ACC112 (cell line): ENCODE measurements at regions not wholly inside any gene's neighbourhood (a gene's known extent, or its start where the extent isn't known, plus 50 kb on each side); places are given as distances from the start of the nearest gene placed in this dataset.
"Not testable (repeated sequence)": the region's sequence is repeated elsewhere in the genome, so short reads cannot be mapped to it uniquely, and the experiment has no call there.

Experiments used
- H2AFZ ChIP-seq: fragments of 200-600 bp; sonication (generic); one replicate; pipeline ENCODE4 v1.6.0; 2017; ENCODE audit warnings: antibody characterized with exemption, low read length; ENCODE audit not compliant: unreplicated experiment
- H3K27ac ChIP-seq: fragments of 200-600 bp; sonication (generic); 2 replicates; pipeline ENCODE4 v1.5.1; 2014; ENCODE audit warnings: low read depth, mild to moderate bottlenecking, antibody characterized with exemption, low read length, moderate library complexity
- H3K27me3 ChIP-seq: fragments of 200-600 bp; sonication (generic); 2 replicates; pipeline ENCODE4 v1.6.1; 2014; ENCODE audit warnings: mild to moderate bottlenecking, antibody characterized with exemption, low read length, moderate library complexity, mixed read lengths; ENCODE audit not compliant: insufficient read depth
- H3K36me3 ChIP-seq: fragments of 200-600 bp; sonication (generic); 2 replicates; pipeline ENCODE4 v1.6.1; 2016; ENCODE audit warnings: mild to moderate bottlenecking, antibody characterized with exemption, low read length, moderate library complexity, mixed read lengths; ENCODE audit not compliant: insufficient read depth
- H3K4me1 ChIP-seq: fragments of 200-600 bp; sonication (generic); one replicate; pipeline ENCODE4 v1.6.1; 2016; ENCODE audit warnings: low read length, mixed read lengths; ENCODE audit not compliant: insufficient read depth, unreplicated experiment, control insufficient read depth
- H3K4me3 ChIP-seq: fragments of 200-600 bp; sonication (generic); 2 replicates; pipeline ENCODE4 v1.5.1; 2014; ENCODE audit warnings: mild to moderate bottlenecking, low read depth, low read length
- H3K79me2 ChIP-seq: fragments of 200-600 bp; sonication (generic); one replicate; pipeline ENCODE4 v1.6.0; 2016; ENCODE audit warnings: low read length; ENCODE audit not compliant: control insufficient read depth, unreplicated experiment, insufficient read depth

DNA sequence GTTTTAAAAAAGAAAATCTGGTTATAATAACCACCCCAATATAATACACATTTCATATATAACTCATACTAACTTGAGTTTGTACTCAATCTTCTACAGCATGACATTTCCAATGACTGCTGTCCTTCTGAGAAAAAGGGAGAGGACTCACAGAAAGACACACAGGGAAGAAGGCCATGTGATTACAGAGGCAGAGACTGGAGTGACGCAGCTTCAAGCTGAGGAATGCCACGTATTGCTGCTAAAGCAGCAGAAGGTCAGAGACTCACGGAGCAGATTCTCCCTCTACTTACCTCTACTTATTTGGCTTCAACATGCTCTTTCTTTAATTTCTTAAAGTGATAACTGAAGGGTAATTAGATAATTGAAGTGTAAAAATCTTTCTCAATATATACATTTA lies 753.5 kb upstream of the PKDCC start:
- H3K27ac ChIP-seq: no peak overlapping the region
- no peaks in the 10 kb centered on the region for H3K4me1 ChIP-seq
- no peaks in the 10 kb centered on the region for H3K79me2 ChIP-seq
- H2AFZ ChIP-seq: no peak overlapping the region
- no peaks in the 10 kb centered on the region; the same call in 1 of the 2 replicates for H3K27me3 ChIP-seq
- no peaks in the 10 kb centered on the region for H3K36me3 ChIP-seq
- H3K4me3 ChIP-seq: no peak overlapping the region

DNA sequence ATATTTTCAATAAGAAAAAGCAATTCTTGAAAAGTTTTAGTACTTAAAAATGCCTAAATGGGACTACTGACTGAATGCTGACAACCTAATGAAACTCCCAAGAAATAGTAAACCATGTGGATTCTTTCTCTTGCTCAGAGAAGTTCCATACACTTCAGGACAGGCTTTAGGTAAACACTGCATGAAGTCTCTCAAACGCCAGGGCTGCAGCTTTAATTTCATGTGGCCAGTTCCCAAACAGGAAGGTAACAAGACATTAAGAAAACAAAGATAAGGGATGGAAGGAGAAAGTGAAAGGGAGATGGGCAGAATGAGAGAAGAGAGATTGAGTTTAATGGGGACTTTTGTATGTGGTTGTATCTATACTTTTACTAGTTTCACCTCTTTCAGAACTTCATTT lies 734.7 kb upstream of the PKDCC start:
- H3K4me1 ChIP-seq: no peaks in the 10 kb centered on the region
- H3K36me3 ChIP-seq: no peaks in the 10 kb centered on the region
- no peak overlapping the region for H3K4me3 ChIP-seq
- no peak overlapping the region for H2AFZ ChIP-seq
- 0 out of 2 replicates have a peak, but pooled peaks cover 4% of the 10 kb centered on the region for H3K27me3 ChIP-seq
- no peak overlapping the region for H3K27ac ChIP-seq
- no peaks in the 10 kb centered on the region for H3K79me2 ChIP-seq

DNA sequence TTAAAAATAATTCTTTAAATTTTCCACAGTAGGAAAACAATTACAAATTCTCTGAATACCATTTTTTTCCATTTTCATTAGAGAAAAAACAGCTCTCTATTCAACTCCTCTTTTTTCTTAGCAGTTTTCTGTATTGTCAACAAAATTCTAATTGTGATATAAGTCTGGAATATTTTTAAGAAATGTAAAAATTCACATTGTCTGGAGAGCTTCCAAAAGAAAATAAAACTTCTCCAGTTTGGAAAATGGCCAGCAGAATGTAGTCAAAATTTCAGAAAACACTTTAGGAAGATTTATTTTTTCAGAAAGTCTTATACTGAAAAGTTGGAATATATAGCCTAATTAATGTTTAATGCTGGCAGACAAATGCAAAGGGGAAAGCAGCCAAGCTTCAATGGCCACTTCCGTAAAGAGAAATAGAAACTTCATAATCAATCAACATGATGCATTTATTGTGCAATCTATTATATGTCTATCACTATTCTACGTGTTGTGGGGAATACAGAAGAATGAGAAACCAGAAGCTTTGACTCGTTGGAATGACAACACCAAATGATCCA lies 733.2 kb upstream of the PKDCC start:
- Histone ChIP-seq H3K27me3 (no peaks in the 10 kb centered on the region), H3K4me1 (no peaks in the 10 kb centered on the region), H2AFZ (no peak overlapping the region), H3K79me2 (no peaks in the 10 kb centered on the region), H3K27ac (no peak overlapping the region), H3K36me3 (no peaks in the 10 kb centered on the region), H3K4me3 (no peak overlapping the region)

DNA sequence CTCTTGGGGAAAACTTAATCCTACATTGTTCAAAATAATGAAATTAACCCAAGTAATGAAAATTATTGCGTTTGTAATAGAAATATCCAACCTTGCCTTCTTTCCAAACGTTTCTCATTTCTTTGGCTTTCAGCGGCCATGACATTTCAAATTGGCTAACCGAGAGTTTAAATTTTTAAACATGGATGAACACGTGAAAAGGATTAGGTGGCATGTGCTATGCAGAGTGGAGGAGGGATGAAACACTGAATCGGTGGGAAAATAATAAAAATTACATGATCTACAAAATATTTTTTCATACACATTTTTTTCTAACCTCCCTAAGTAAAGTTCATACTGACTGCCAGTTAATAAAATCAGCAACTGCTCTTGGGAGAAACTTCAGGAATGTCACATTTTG lies 728.4 kb upstream of the PKDCC start:
- Histone ChIP-seq H3K27me3 (no peaks in the 10 kb centered on the region), H3K27ac (no peak overlapping the region), H3K4me3 (no peak overlapping the region), H3K4me1 (no peaks in the 10 kb centered on the region), H3K79me2 (no peaks in the 10 kb centered on the region), H2AFZ (no peak overlapping the region), H3K36me3 (no peaks in the 10 kb centered on the region)

DNA sequence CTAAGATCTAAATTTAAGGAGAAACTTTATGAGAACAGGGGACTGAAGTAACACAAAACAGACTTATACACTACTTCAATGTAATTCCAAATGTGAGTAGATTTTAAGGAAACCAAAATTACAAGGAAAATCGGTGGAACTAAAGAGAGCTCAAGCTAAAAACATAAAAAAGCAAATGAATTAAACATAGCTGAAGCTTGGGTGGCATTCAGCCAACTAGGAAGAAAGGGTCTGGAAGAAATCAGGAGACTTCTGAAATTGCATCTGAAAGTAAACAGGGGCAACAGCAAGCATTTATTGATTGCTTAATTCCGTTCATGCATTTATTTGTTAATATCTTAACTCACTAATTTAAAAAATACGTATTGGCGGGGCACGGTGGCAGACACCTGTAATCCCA lies 727.3 kb upstream of the PKDCC start:
- no peak overlapping the region for H3K27ac ChIP-seq
- H2AFZ ChIP-seq: no peak overlapping the region
- no peaks in the 10 kb centered on the region for H3K36me3 ChIP-seq
- H3K4me3 ChIP-seq: no peak overlapping the region
- no peaks in the 10 kb centered on the region for H3K4me1 ChIP-seq
- no peaks in the 10 kb centered on the region for H3K27me3 ChIP-seq
- H3K79me2 ChIP-seq: no peaks in the 10 kb centered on the region

DNA sequence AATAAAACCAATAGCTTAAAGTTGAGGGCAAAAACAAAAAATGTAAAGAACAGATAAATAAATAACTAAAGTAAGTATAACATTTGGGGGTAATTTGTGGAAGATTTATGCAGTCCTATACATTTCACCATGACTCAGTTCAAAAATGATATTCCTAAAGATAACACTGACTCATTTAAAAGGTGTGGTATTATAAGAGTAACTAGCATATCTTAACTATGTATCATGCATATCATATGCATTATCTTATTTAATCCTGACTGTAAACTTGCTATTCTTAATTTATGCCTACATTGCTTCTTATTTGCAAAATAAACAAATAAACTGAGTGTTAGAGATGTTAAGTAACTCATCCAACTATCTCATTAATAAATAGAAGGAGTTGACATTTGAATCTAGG lies 726.5 kb upstream of the PKDCC start:
- no peak overlapping the region for H3K27ac ChIP-seq
- no peaks in the 10 kb centered on the region for H3K27me3 ChIP-seq
- no peaks in the 10 kb centered on the region for H3K36me3 ChIP-seq
- no peaks in the 10 kb centered on the region for H3K79me2 ChIP-seq
- no peak overlapping the region for H2AFZ ChIP-seq
- H3K4me3 ChIP-seq: no peak overlapping the region
- no peaks in the 10 kb centered on the region for H3K4me1 ChIP-seq

DNA sequence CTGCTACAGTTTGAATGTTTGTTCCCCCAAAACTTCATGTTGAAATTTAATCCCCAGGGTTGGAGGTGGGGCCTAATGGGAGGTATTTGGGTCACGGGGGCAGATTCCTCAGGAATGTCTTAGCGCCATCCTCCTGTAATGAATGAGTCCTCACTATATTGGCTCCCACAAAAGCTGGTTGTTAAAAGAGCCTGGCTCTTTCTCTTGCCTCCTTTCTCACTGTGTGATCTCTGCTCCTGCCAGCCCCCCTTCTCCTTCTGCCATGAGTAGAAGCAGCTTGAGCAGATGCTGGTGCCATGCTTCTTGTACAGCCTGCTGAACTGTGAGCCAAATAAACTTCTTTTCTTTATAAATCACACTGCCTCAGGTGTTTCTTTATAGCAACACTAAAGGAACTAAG lies 721.0 kb upstream of the PKDCC start:
- peaks cover 31% of the 10 kb centered on the region for H3K27me3 ChIP-seq
- no peak overlapping the region for H2AFZ ChIP-seq
- H3K27ac ChIP-seq: no peak overlapping the region

DNA sequence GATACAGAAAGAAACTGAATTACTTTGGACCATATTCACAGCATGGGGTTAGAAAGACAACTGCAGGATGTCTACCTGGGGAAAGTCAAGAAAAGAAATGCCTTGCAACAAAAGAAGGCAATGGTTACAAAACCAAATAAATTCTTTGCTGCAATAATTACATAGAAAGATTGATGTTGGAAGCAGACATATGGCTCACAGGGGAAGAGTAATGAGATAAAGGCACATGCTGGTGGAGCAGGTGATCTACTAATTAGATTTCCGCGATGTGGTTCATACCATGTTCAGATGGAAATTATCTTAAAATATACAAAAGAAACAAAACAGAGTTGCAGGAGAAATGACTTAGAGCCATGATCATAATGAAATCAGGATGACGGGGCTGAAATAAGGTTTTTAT lies 718.8 kb upstream of the PKDCC start:
- no peak overlapping the region for H3K27ac ChIP-seq
- H3K4me1 ChIP-seq: no peaks in the 10 kb centered on the region
- no peak overlapping the region for H2AFZ ChIP-seq
- no peak overlapping the region for H3K4me3 ChIP-seq
- H3K36me3 ChIP-seq: no peaks in the 10 kb centered on the region
- H3K79me2 ChIP-seq: no peaks in the 10 kb centered on the region
- H3K27me3 ChIP-seq: peaks cover 46% of the 10 kb centered on the region

More for the DNA sequence above, 721.0 kb upstream of the PKDCC start:
- Histone ChIP-seq H3K4me3 (no peak overlapping the region), H3K4me1 (no peaks in the 10 kb centered on the region), H3K79me2 (no peaks in the 10 kb centered on the region), H3K36me3 (no peaks in the 10 kb centered on the region)

DNA sequence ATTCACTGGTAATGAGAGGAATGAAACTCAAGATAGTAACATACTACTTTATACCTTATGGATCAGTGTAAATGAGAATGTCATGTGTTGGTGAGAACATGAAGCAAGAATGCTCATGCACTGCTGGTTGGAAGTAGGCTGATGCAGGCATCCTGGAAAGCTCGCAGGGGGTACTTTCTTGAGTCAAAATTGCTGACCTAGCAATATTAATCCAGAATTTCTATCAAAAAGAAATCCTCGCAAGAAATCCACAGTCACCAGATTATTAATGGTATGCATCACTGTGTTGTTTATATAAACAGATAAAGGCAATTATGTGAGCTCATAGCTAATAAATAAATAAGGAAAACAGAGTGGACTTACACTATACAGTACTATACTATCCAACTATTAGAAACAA lies 713.7 kb upstream of the PKDCC start:
- no peak overlapping the region for H3K4me3 ChIP-seq
- H3K4me1 ChIP-seq: no peaks in the 10 kb centered on the region
- no peak overlapping the region for H3K27ac ChIP-seq
- H3K27me3 ChIP-seq: peaks cover 47% of the 10 kb centered on the region
- H2AFZ ChIP-seq: no peak overlapping the region
- no peaks in the 10 kb centered on the region for H3K36me3 ChIP-seq
- H3K79me2 ChIP-seq: no peaks in the 10 kb centered on the region

DNA sequence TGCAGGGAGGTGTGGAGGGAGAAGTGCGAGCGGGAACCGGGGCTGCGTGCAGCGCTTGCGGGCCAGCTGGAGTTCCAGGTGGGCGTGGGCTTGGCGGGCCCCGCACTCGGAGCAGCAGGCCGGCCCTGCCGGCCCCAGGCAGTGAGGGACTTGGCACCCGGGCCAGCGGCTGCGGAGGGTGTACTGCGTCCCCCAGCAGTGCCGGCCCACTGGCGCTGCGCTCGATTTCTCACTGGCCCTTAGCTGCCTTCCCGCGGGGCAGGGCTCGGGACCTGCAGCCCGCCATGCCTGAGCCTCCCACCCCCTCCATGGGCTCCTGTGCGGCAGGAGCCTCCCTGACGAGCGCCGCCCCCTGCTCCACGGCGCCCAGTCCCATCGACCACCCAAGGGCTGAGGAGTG lies 712.2 kb upstream of the PKDCC start:
- H3K27me3 ChIP-seq: peaks cover 37% of the 10 kb centered on the region
- not testable (repeated sequence) for H3K27ac ChIP-seq, H3K79me2 ChIP-seq, H3K36me3 ChIP-seq, H2AFZ ChIP-seq, H3K4me1 ChIP-seq, H3K4me3 ChIP-seq

DNA sequence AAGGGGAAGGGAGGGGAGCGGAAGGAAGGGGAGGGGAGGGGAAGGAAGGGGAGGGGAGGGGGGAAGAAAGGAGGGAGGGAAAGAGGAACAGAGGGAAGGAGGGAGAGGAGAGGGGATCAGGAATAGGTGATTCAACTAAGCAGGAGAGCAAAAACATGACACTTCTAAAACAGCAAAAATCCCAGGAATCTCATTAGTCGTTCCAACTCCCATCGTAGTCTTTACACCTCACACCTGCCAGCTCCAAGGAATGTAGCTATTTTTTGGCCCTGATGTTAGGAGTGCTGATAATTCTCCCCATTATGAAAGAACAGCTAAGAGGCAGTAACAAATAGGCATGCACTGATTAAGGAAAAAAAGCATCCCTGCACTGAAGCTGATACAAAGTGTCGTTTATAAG lies 709.9 kb upstream of the PKDCC start:
- no peak overlapping the region for H2AFZ ChIP-seq
- H3K4me3 ChIP-seq: no peak overlapping the region
- H3K27ac ChIP-seq: no peak overlapping the region
- no peaks in the 10 kb centered on the region for H3K4me1 ChIP-seq
- H3K79me2 ChIP-seq: no peaks in the 10 kb centered on the region
- H3K36me3 ChIP-seq: no peaks in the 10 kb centered on the region
- peaks cover 22% of the 10 kb centered on the region for H3K27me3 ChIP-seq
